Activated T-cell treated with anti-CD3 and anti-CD28 coated beads, Interleukin-2, amount 50 U/mL, for 24 hours (primary cell): ENCODE measurements at regions not wholly inside any gene's neighbourhood (a gene's known extent, or its start where the extent isn't known, plus 50 kb on each side); places are given as distances from the start of the nearest gene placed in this dataset.

Experiments
- DNase-seq: peaks from one replicate; pipeline ENCODE4 v3.0.0-alpha.2; 2020
- H3K27ac Mint-ChIP-seq: 2 replicates; pipeline ENCODE4 v1.8.0; 2020; ENCODE audit warnings: mild to moderate bottlenecking, mixed read lengths
- H3K27me3 Mint-ChIP-seq: 2 replicates; pipeline ENCODE4 v1.8.0; 2020; ENCODE audit warnings: mixed read lengths
- H3K36me3 Mint-ChIP-seq: 2 replicates; pipeline ENCODE4 v1.8.0; 2020; ENCODE audit warnings: low read depth, mixed read lengths
- H3K4me1 Mint-ChIP-seq: 2 replicates; pipeline ENCODE4 v1.8.0; 2020; ENCODE audit warnings: low read depth, mixed read lengths
- H3K4me3 Mint-ChIP-seq: 2 replicates; pipeline ENCODE4 v1.8.0; 2020; ENCODE audit warnings: mild to moderate bottlenecking, moderate library complexity, mixed read lengths
- H3K9me3 Mint-ChIP-seq: 2 replicates; pipeline ENCODE4 v1.8.0; 2020; ENCODE audit warnings: mixed read lengths

GRCh38 chr1:10848109-10848684 is 51.8 kb upstream of the CASZ1 start:
- no peaks in the 10 kb centered on the region for H3K36me3 Mint-ChIP-seq
- H3K4me1 Mint-ChIP-seq: no peaks in the 10 kb centered on the region
- no peak for DNase-seq
- H3K27ac Mint-ChIP-seq: no peak overlapping the region
- peaks cover 17% of the 10 kb centered on the region for H3K27me3 Mint-ChIP-seq
- H3K4me3 Mint-ChIP-seq: no peak overlapping the region
- no peaks in the 10 kb centered on the region for H3K9me3 Mint-ChIP-seq

- no peak for DNase-seq
- Mint-ChIP-seq H3K27ac (no peak overlapping the region), H3K36me3 (no peaks in the 10 kb centered on the region), H3K27me3 (peaks cover 15% of the 10 kb centered on the region), H3K4me3 (no peak overlapping the region), H3K9me3 (no peaks in the 10 kb centered on the region), H3K4me1 (no peaks in the 10 kb centered on the region)
These were observed 53.6 kb upstream of the CASZ1 start for GRCh38 chr1:10850026-10850425.

DNA sequence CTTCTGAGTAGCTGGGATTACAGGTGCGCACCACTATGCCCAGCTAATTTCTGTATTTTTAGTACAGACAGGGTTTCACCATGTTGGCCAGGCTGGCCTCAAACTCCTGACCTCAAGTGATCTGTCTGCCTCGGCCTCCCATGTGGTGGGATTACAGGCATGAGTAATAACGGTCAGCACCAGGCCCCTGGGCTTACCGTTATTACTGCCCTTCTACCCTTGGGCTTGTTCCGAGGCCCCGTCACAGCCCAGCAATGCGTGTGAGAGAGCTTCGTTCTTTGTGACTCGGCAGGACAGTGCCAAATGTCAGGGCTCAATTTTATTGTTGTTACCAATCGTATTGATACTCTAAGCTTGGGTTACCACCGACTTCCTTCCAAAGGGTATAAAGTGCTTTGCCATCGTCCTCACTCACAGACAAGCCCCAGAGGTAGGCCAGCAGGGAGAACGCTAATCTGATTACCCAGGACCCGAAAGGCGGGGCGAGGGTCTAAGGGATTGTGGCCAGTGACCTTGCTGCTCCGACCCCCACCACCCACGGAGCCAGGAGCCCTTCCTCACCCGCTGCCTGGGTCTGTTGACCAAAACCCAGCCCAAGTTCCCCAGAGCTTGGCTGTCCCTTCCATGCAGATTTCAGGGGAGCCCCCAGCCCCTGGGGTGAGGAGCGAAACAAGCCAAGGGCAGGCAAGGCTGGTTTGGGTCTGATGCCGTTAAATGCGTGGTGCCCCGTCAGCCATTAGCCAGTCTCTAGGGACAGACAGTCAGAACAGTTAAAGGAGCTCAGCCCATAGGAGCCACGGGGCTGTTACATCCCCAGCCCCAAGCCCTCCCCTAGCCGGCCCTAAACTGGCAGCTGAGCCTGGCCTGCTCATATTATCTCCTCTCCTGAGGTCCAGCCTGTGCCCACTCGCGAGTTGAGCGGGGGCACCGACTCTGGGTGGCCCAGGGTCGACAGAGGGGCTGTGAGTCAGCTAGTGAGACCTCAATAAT is 54.9 kb upstream of the CASZ1 start:
- Mint-ChIP-seq H3K27ac (no peak overlapping the region), H3K27me3 (peaks cover 10% of the 10 kb centered on the region), H3K36me3 (no peaks in the 10 kb centered on the region), H3K4me3 (no peak overlapping the region), H3K9me3 (no peaks in the 10 kb centered on the region), H3K4me1 (no peaks in the 10 kb centered on the region)
- DNase-seq: no peak

GRCh38 chr1:10852018-10852417 is 55.6 kb upstream of the CASZ1 start:
- no peaks in the 10 kb centered on the region for H3K36me3 Mint-ChIP-seq
- H3K27ac Mint-ChIP-seq: no peak overlapping the region
- no peaks in the 10 kb centered on the region for H3K4me1 Mint-ChIP-seq
- H3K9me3 Mint-ChIP-seq: no peaks in the 10 kb centered on the region
- H3K27me3 Mint-ChIP-seq: peaks cover 3% of the 10 kb centered on the region
- no peak overlapping the region for H3K4me3 Mint-ChIP-seq
- DNase-seq: no peak

- Mint-ChIP-seq H3K27ac (no peak overlapping the region), H3K36me3 (no peaks in the 10 kb centered on the region), H3K27me3 (peaks cover 3% of the 10 kb centered on the region), H3K9me3 (no peaks in the 10 kb centered on the region), H3K4me1 (no peaks in the 10 kb centered on the region), H3K4me3 (no peak overlapping the region)
- no peak for DNase-seq
These were observed 56.0 kb upstream of the CASZ1 start for GRCh38 chr1:10852486-10852885.

GRCh38 chr1:10852998-10853520 is 56.6 kb upstream of the CASZ1 start:
- H3K36me3 Mint-ChIP-seq: no peaks in the 10 kb centered on the region
- H3K9me3 Mint-ChIP-seq: no peaks in the 10 kb centered on the region
- no peak overlapping the region for H3K4me3 Mint-ChIP-seq
- no peaks in the 10 kb centered on the region for H3K4me1 Mint-ChIP-seq
- peaks cover 3% of the 10 kb centered on the region for H3K27me3 Mint-ChIP-seq
- DNase-seq: no peak
- H3K27ac Mint-ChIP-seq: no peak overlapping the region

GRCh38 chr1:10853701-10854100 is 57.3 kb upstream of the CASZ1 start:
- Mint-ChIP-seq H3K36me3 (no peaks in the 10 kb centered on the region), H3K9me3 (no peaks in the 10 kb centered on the region), H3K27me3 (peaks cover 3% of the 10 kb centered on the region), H3K4me1 (no peaks in the 10 kb centered on the region), H3K27ac (no peak overlapping the region), H3K4me3 (no peak overlapping the region)
- no peak for DNase-seq

DNA sequence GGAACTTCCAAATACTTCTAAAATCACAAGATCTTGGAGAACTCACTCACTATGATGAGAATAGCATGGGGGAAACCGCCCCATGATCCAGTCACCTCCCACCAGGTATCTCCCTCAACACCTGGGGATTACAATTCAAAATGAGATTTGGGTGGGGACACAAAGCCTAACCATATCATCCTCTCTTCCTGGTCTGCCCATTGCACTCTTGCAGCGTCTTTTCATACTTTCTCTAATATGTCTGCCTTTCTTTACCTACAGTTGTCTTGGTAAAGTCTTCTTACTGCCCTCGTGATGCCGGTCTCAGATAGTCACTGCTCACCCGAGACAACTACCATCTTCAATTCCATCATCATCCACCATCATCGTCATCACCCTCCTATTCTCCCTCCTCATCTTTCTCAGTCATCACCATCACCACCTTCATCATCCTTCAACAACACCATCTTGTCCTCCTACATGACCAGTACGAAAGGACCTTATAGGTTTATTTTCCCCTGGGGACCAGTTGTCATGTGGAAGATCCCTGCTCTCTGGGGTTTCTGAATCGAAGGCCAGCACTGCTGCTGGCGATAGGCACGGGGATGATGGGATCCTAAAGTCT is 58.5 kb upstream of the CASZ1 start:
- Mint-ChIP-seq H3K27ac (no peak overlapping the region), H3K4me3 (no peak overlapping the region), H3K4me1 (no peaks in the 10 kb centered on the region), H3K36me3 (no peaks in the 10 kb centered on the region), H3K9me3 (no peaks in the 10 kb centered on the region), H3K27me3 (peaks cover 3% of the 10 kb centered on the region)
- DNase-seq: no peak

- H3K4me3 Mint-ChIP-seq: no peak overlapping the region
- no peaks in the 10 kb centered on the region for H3K4me1 Mint-ChIP-seq
- no peak overlapping the region for H3K27ac Mint-ChIP-seq
- no peak for DNase-seq
- no peaks in the 10 kb centered on the region for H3K36me3 Mint-ChIP-seq
- no peaks in the 10 kb centered on the region for H3K27me3 Mint-ChIP-seq
- no peaks in the 10 kb centered on the region for H3K9me3 Mint-ChIP-seq
These were observed 59.8 kb upstream of the CASZ1 start for GRCh38 chr1:10856176-10856683.

GRCh38 chr1:10856863-10857598 is 60.6 kb upstream of the CASZ1 start:
- Mint-ChIP-seq H3K4me3 (no peak overlapping the region), H3K4me1 (no peaks in the 10 kb centered on the region), H3K9me3 (no peaks in the 10 kb centered on the region)

GRCh38 chr1:10857687-10858086 is 61.2 kb upstream of the CASZ1 start:
- no peaks in the 10 kb centered on the region for H3K4me1 Mint-ChIP-seq
- H3K9me3 Mint-ChIP-seq: no peaks in the 10 kb centered on the region
- no peak overlapping the region for H3K4me3 Mint-ChIP-seq
- H3K27ac Mint-ChIP-seq: no peak overlapping the region
- no peaks in the 10 kb centered on the region for H3K27me3 Mint-ChIP-seq
- DNase-seq: no peak
- no peaks in the 10 kb centered on the region for H3K36me3 Mint-ChIP-seq

More at GRCh38 chr1:10856863-10857598, 60.6 kb upstream of the CASZ1 start:
- no peak for DNase-seq
- Mint-ChIP-seq H3K27ac (no peak overlapping the region), H3K27me3 (no peaks in the 10 kb centered on the region), H3K36me3 (no peaks in the 10 kb centered on the region)

DNA sequence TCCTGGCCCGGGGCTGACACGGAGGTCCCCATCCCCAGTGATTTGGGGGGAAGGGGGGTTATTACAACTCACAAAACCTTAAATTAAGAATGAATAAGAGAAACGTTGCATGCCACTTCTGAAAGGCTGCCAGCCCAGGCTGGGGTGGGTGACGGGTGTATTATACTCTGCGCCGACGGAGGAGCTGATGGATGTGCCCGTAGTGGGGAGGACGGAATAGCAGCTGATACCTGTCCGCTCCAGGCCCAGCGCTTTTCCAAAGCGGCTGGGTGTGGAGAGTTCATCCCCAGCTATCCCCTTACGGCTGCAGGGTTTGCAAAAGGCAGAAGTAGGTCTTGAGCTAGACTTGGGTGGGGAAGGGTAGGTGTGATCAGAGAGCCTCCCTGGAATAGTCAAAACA is 63.8 kb upstream of the CASZ1 start:
- H3K36me3 Mint-ChIP-seq: no peaks in the 10 kb centered on the region
- peaks cover 25% of the 10 kb centered on the region for H3K27me3 Mint-ChIP-seq
- no peak overlapping the region for H3K4me3 Mint-ChIP-seq
- no peaks in the 10 kb centered on the region for H3K9me3 Mint-ChIP-seq
- DNase-seq: no peak
- H3K4me1 Mint-ChIP-seq: no peaks in the 10 kb centered on the region
- H3K27ac Mint-ChIP-seq: no peak overlapping the region

DNA sequence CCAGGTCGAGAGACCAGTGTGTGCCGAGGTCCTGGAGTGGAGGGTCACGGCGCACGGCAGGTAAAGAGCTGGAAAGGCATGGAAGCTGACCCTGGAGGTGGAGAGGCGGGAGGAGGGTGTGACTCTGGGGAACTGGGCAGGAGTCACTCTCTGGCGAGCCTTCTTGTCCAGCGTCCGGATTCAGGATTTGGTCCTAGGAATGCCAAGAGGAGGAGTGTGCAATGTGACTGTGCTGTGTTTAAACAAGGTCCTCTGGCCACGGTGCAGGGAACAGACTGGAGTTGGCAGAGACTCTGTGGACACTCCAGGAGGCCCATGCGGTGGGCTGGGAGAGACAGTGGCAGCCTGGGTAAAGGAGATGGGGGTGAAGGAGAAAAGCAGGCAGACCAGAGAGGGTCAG is 64.2 kb upstream of the CASZ1 start:
- DNase-seq: no peak
- Mint-ChIP-seq H3K4me3 (no peak overlapping the region), H3K9me3 (no peaks in the 10 kb centered on the region), H3K36me3 (no peaks in the 10 kb centered on the region), H3K4me1 (no peaks in the 10 kb centered on the region), H3K27ac (no peak overlapping the region), H3K27me3 (peaks cover 29% of the 10 kb centered on the region)

DNA sequence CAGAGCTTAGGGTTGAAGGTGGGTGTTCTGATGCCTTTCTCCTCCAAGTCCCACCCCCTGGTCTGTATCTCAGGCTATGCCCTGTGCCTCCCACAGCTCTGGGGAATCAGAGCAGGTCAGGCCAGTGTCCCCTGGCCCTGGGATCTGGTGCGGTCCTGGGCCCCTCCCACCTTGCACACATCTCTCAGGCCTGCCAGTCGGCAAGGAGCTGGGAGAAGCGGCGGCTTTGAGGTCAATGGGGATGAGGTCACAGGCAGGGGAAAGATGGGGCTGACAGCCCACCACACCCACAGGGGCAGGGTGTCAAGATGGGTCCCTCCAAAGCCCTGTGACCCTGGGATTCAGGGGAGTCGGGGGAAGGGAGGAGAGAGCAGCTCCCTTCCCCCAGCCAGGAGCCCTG is 65.4 kb upstream of the CASZ1 start:
- DNase-seq: no peak
- H3K9me3 Mint-ChIP-seq: no peaks in the 10 kb centered on the region
- H3K27ac Mint-ChIP-seq: no peak overlapping the region
- no peak overlapping the region for H3K4me3 Mint-ChIP-seq
- no peaks in the 10 kb centered on the region for H3K36me3 Mint-ChIP-seq
- peaks cover 4% of the 10 kb centered on the region for H3K4me1 Mint-ChIP-seq
- peaks cover 39% of the 10 kb centered on the region for H3K27me3 Mint-ChIP-seq
